Neural crest cell (in vitro differentiated cells): ENCODE measurements at regions not wholly inside any gene's neighbourhood (a gene's known extent, or its start where the extent isn't known, plus 50 kb on each side); places are given as distances from the start of the nearest gene placed in this dataset.

Experiments
- DNase-seq: peaks from one replicate; pipeline ENCODE4 v3.0.0; 2021; ENCODE audit warnings: low read depth, mixed read lengths, low spot score
- H3K27ac Mint-ChIP-seq: one replicate; pipeline ENCODE4 v1.8.0; 2021; ENCODE audit warnings: mild to moderate bottlenecking, mixed read lengths; ENCODE audit not compliant: unreplicated experiment
- H3K27me3 Mint-ChIP-seq: 2 replicates; pipeline ENCODE4 v1.8.0; 2021; ENCODE audit warnings: low read depth, mild to moderate bottlenecking, mixed read lengths
- H3K36me3 Mint-ChIP-seq: 2 replicates; pipeline ENCODE4 v1.8.0; 2021; ENCODE audit warnings: low read depth, mild to moderate bottlenecking, mixed read lengths
- H3K4me1 Mint-ChIP-seq: 2 replicates; pipeline ENCODE4 v1.8.0; 2021; ENCODE audit warnings: mixed read lengths
- H3K4me3 Mint-ChIP-seq: one replicate; pipeline ENCODE4 v1.8.0; 2021; ENCODE audit warnings: mild to moderate bottlenecking, mixed read lengths
- H3K9me3 Mint-ChIP-seq: 2 replicates; pipeline ENCODE4 v1.8.0; 2021; ENCODE audit warnings: mixed read lengths
- CTCF ChIP-seq: fragments of 200-600 bp; sonication (generic); conservative IDR thresholded peaks from 2 replicates; pipeline ENCODE4 v1.5.0; 2021; ENCODE audit warnings: antibody characterized with exemption, mild to moderate bottlenecking

DNA sequence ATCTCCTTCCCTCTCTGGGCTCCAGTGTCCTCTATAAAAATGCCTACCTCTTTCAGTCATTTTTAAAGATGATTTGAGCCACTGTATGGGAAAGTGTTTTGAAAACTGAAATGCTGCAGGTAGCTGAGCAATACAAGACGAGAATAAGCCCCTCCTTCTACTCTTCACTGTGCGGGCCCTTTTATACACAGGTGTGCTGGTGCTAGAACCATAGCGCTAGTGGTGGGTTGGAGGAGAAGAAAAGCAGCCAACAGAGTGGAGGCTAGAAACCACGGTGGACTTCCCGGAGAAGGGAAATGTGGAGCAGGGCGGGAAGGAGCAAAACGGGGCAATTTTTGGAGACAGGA is 58.2 kb upstream of the DLX4 start:
- Mint-ChIP-seq H3K4me3 (no peak overlapping the region), H3K4me1 (peaks cover 9% of the 10 kb centered on the region), H3K27me3 (peaks cover 90% of the 10 kb centered on the region), H3K27ac (no peak overlapping the region), H3K9me3 (no peaks in the 10 kb centered on the region), H3K36me3 (no peaks in the 10 kb centered on the region)
- DNase-seq = no peak
- TF ChIP-seq CTCF = no peak

- DNase-seq = no peak
- H3K36me3 Mint-ChIP-seq = no peaks in the 10 kb centered on the region
- no peak overlapping the region for H3K4me3 Mint-ChIP-seq
- no peak overlapping the region for H3K27ac Mint-ChIP-seq
- peaks cover 9% of the 10 kb centered on the region for H3K4me1 Mint-ChIP-seq
- no peak for TF ChIP-seq CTCF
- no peaks in the 10 kb centered on the region for H3K9me3 Mint-ChIP-seq
- peaks cover 92% of the 10 kb centered on the region for H3K27me3 Mint-ChIP-seq
These were observed 57.3 kb upstream of the DLX4 start for GRCh38 chr17:49911719-49912118.

DNA sequence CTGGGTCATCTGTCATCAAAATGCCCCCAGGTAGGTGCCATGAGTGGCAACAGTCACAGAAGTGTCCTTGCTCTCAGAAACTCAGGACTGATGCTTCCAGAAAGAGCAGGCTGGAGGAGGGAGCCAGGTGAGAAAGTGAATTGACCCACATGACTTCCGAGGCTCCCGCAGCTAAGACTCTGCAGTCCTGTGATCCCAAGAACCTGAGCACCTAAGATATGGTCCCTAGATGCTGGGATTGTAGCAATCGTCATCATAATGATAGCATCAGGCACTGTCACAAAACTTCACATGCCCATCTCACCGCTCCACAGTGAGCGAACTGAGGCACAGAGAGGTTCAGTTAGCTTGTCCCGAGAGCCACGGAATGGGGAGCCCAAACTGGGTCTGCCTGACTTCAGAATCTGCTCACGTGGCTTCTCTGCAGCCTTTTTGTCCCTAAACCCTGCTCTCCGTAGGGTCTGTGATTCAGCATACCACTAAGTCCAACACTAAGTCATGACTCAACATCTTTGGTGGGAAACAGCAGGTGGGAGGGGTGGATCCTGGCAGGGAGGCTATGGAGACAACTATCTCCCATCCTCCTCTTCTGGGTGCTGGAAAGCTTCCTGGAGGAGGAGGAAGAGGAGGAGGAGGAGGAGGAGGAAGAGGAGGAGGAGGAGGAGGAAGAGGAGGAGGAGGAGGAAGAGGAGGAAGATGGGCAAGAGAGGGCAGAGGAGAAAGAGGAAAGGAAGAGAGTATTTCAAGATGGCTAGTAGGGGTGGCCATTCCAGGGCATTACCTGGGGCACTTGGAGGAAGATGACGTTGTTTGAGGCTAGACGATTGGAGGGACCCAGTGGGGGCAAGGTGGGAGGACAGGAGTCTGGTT is 55.5 kb upstream of the DLX4 start:
- H3K27me3 Mint-ChIP-seq = peaks cover 89% of the 10 kb centered on the region
- H3K36me3 Mint-ChIP-seq = no peaks in the 10 kb centered on the region
- peaks cover 9% of the 10 kb centered on the region for H3K4me1 Mint-ChIP-seq
- TF ChIP-seq CTCF = no peak
- H3K27ac Mint-ChIP-seq = no peak overlapping the region
- no peak for DNase-seq
- no peak overlapping the region for H3K4me3 Mint-ChIP-seq
- no peaks in the 10 kb centered on the region for H3K9me3 Mint-ChIP-seq

DNA sequence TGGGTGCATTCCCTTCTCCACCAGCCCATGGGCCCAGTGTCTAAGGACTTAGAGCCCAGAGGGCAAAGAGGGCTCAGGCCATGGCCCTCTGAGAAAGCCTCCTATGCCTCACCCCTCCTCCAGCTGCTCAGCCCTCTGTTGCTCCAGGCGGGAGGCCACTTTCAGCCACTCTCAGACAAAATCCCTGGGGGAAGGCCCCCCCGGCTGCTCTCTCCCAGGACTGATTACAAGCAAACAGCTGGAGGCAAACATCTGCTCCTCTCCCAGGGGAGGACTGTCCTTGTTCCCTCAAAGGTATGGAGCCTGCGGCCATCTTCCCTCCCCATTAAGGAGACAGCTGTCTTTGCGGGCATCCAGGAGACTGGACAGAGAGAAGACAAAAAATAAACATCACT is 54.9 kb upstream of the DLX4 start:
- no peaks in the 10 kb centered on the region for H3K36me3 Mint-ChIP-seq
- peaks cover 82% of the 10 kb centered on the region for H3K27me3 Mint-ChIP-seq
- H3K4me1 Mint-ChIP-seq = peaks cover 9% of the 10 kb centered on the region
- no peak overlapping the region for H3K4me3 Mint-ChIP-seq
- no peaks in the 10 kb centered on the region for H3K9me3 Mint-ChIP-seq
- no peak for TF ChIP-seq CTCF
- no peak for DNase-seq
- H3K27ac Mint-ChIP-seq = no peak overlapping the region

DNA sequence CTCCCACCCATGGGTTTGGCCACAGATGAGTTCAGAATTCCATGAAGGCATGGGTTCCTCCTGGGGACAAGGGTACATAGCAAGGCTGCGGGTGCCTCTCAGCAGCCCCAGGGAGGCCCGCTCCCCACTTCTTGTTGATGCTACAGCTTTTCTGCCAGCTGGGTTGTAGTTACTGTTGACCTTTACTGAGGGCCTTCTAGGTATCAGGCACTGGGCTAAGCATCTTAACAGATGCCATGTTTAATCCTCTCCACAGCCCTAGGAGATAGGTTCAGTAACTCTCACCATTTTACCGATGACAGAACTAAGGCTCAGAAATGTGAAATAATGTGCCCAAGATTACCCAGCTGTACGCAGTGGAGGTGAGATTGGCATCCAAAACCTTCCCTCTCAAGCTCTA is 54.3 kb upstream of the DLX4 start:
- no peaks in the 10 kb centered on the region for H3K36me3 Mint-ChIP-seq
- TF ChIP-seq CTCF = no peak
- peaks cover 77% of the 10 kb centered on the region for H3K27me3 Mint-ChIP-seq
- H3K4me3 Mint-ChIP-seq = no peak overlapping the region
- H3K9me3 Mint-ChIP-seq = no peaks in the 10 kb centered on the region
- H3K4me1 Mint-ChIP-seq = peaks cover 9% of the 10 kb centered on the region
- H3K27ac Mint-ChIP-seq = no peak overlapping the region
- no peak for DNase-seq
